ENCODE measurements at regions not wholly inside any gene's neighbourhood (a gene's known extent, or its start where the extent isn't known, plus 50 kb on each side); places are given as distances from the start of the nearest gene placed in this dataset.

DNA sequence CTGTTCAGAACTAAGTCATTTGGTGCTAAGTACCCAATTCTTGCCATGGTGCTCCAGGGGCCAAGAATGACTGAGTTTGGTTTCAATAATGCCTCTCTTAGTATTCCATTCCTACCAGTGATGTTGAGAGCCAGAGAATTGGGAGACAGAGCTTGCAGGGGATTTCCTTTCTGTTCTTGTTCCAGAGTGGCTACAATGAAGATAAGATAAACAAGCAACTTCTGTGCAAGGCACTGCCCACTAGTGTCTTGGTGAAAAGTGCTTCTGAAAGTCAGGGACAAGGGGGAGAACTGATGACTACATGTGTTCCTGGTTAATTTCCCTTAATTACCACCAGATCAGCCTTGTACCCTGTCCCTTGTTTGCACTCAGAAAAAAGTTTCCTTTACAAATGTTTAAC lies 421.6 kb downstream of the BCKDHB start:
- TF ChIP-seq, protein P1, sequence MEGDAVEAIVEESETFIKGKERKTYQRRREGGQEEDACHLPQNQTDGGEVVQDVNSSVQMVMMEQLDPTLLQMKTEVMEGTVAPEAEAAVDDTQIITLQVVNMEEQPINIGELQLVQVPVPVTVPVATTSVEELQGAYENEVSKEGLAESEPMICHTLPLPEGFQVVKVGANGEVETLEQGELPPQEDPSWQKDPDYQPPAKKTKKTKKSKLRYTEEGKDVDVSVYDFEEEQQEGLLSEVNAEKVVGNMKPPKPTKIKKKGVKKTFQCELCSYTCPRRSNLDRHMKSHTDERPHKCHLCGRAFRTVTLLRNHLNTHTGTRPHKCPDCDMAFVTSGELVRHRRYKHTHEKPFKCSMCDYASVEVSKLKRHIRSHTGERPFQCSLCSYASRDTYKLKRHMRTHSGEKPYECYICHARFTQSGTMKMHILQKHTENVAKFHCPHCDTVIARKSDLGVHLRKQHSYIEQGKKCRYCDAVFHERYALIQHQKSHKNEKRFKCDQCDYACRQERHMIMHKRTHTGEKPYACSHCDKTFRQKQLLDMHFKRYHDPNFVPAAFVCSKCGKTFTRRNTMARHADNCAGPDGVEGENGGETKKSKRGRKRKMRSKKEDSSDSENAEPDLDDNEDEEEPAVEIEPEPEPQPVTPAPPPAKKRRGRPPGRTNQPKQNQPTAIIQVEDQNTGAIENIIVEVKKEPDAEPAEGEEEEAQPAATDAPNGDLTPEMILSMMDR (IDR thresholded peaks at IDR 0.05 in 4 of 5, conservative IDR thresholded peaks at IDR 0.05 in 1 of 5) = no peak
- no peak for TF ChIP-seq POLR2A (IDR thresholded peaks at IDR 0.05)

All from gastrocnemius medialis (tissue), 4 donors.